GM23248 (cell line): ENCODE measurements at regions not wholly inside any gene's neighbourhood (a gene's known extent, or its start where the extent isn't known, plus 50 kb on each side); places are given as distances from the start of the nearest gene placed in this dataset.

Experiments used
- DNase-seq: peaks from one replicate; pipeline ENCODE4 v3.0.0-alpha.2; 2015
- H2AFZ ChIP-seq: fragments of 200-600 bp; sonication (generic); 2 replicates; pipeline ENCODE4 v1.6.1; 2016; ENCODE audit warnings: antibody characterized with exemption
- H3F3A ChIP-seq: fragments of 200-600 bp; sonication (generic); 2 replicates; pipeline ENCODE4 v1.6.1; 2016; ENCODE audit warnings: mild to moderate bottlenecking, antibody characterized with exemption, mixed run types; ENCODE audit not compliant: insufficient read depth
- H3K27ac ChIP-seq: fragments of 200-600 bp; sonication (generic); 2 replicates; pipeline ENCODE4 v1.5.1; 2016; ENCODE audit warnings: mild to moderate bottlenecking
- H3K27me3 ChIP-seq: fragments of 200-600 bp; sonication (generic); replicated peaks from 2 replicates; pipeline ENCODE4 v1.6.1; 2016; ENCODE audit warnings: mild to moderate bottlenecking; ENCODE audit not compliant: insufficient read depth
- H3K36me3 ChIP-seq: fragments of 200-600 bp; sonication (generic); 2 replicates; pipeline ENCODE4 v1.6.1; 2016; ENCODE audit warnings: low read depth, mild to moderate bottlenecking
- H3K4me1 ChIP-seq: fragments of 200-600 bp; sonication (generic); 2 replicates; pipeline ENCODE4 v1.6.1; 2016; ENCODE audit warnings: mild to moderate bottlenecking; ENCODE audit not compliant: insufficient read depth
- H3K4me2 ChIP-seq: fragments of 200-600 bp; sonication (generic); one replicate; pipeline ENCODE4 v1.6.1; 2016; ENCODE audit warnings: mild to moderate bottlenecking; ENCODE audit not compliant: unreplicated experiment
- H3K4me3 ChIP-seq: fragments of 200-600 bp; sonication (generic); 2 replicates; pipeline ENCODE4 v1.5.1; 2016; ENCODE audit warnings: mild to moderate bottlenecking
- H3K79me2 ChIP-seq: fragments of 200-600 bp; sonication (generic); 2 replicates; pipeline ENCODE4 v1.6.1; 2016; ENCODE audit warnings: mild to moderate bottlenecking; ENCODE audit not compliant: insufficient read depth
- H3K9ac ChIP-seq: fragments of 200-600 bp; sonication (generic); 2 replicates; pipeline ENCODE4 v1.6.1; 2016; ENCODE audit warnings: mild to moderate bottlenecking
- H3K9me2 ChIP-seq: fragments of 200-600 bp; sonication (generic); 2 replicates; pipeline ENCODE4 v1.6.1; 2016; ENCODE audit warnings: mixed run types, mild to moderate bottlenecking, moderate library complexity; ENCODE audit not compliant: insufficient read depth
- H3K9me3 ChIP-seq: fragments of 200-600 bp; sonication (generic); one replicate; pipeline ENCODE4 v1.6.1; 2017; ENCODE audit warnings: low read depth
- H4K20me1 ChIP-seq: fragments of 200-600 bp; sonication (generic); 2 replicates; pipeline ENCODE4 v1.6.0; 2016; ENCODE audit not compliant: insufficient read depth
- EZH2 ChIP-seq: fragments of 200-600 bp; sonication (generic); IDR thresholded peaks from 2 replicates; pipeline ENCODE4 v1.6.1; 2018; ENCODE audit warnings: antibody characterized with exemption, mild to moderate bottlenecking; ENCODE audit not compliant: insufficient read depth, poor library complexity, severe bottlenecking
- EZH2phosphoT487 ChIP-seq: fragments of 200-600 bp; sonication (generic); IDR thresholded peaks from 2 replicates; pipeline ENCODE4 v1.6.1; 2018; ENCODE audit warnings: antibody characterized with exemption, moderate library complexity, mild to moderate bottlenecking, low read depth; ENCODE audit not compliant: insufficient read depth
- WGBS, 2 experiments: methylation state at CpG; one replicate each; pipeline ENCODE4 v1.1.6; 2015 to 2017; ENCODE audit warnings: low lambda C conversion rate in 2 of 2, low coverage in 1 of 2; ENCODE audit errors: missing lambda C conversion rate in 2 of 2; 5-methylcytosine and 5-hydroxymethylcytosine counted together
- in situ Hi-C: fragments of 300-500 bp; cut with MboI; formaldehyde crosslinking; loops from 2 replicates; pipeline ENCODE4 v1.15.0; 2020

DNA sequence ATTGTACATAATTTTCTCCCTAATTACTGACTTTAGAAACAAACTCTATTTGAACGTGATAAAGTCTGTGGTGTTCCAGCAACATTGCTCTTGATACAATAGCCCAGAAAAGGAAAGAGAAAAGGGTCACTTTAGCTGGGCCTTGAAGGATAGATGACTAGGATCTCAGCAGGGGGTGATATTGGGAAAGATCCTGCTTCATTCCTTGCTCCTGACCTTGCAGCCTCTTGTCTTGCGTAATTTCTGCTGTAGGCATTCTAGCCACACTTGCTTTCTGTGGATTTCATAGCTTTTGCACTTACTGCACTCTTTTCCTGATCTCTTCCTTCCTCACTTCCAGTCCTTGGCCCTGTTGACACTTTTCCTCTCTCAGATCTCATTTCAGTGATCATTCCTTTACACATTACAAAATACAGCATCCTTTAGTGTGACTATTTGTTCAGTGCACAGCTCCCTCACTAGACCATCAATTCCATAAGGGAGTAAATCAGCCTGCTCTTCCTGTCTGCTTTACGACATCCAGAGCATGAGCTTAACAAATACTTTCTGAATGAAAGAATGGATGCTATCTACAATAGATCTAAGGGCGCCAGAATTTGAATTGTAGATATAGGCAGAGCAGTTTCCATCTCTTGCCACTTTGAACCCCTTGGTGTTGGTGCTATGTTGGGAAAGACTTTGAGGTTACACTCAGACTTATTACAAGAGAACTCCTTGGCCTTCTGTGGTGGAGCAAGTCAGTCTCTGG, 559.6 kb upstream of the MDFIC2 start:
- DNase-seq, result peak; percentile 92
- Histone ChIP-seq H3K9me3 (no peaks in the 10 kb centered on the region), H3K27me3 (no peaks in the 10 kb centered on the region), H3K36me3 (no peaks in the 10 kb centered on the region), H3K9ac (peak overlapping the region; percentile 31; the same call in 1 of the 2 replicates), H3K9me2 (no peaks in the 10 kb centered on the region), H3K4me3 (peak overlapping the region; percentile 41), H3K4me2 (peak overlapping the region; percentile 57), H3K27ac (peak overlapping the region; percentile 70), H3F3A (peaks cover 23% of the 10 kb centered on the region), H4K20me1 (no peaks in the 10 kb centered on the region), H3K4me1 (peaks cover 10% of the 10 kb centered on the region), H2AFZ (peak overlapping the region; percentile 72), H3K79me2 (no peaks in the 10 kb centered on the region)
- TF ChIP-seq EZH2phosphoT487 (no peak), EZH2 (no peak)
- 51 to 60% methylated on average over 4 of the region's 4 CpGs for WGBS, 2 experiments
- in situ Hi-C loops, result no loop called here

GRCh38 chr3:70870576-70870975, 558.1 kb upstream of the MDFIC2 start:
- H2AFZ ChIP-seq, result no peak overlapping the region
- H3K4me3 ChIP-seq, result no peak overlapping the region
- H4K20me1 ChIP-seq, result no peaks in the 10 kb centered on the region
- no peaks in the 10 kb centered on the region for H3K27me3 ChIP-seq
- H3K9me2 ChIP-seq, result no peaks in the 10 kb centered on the region
- H3K4me1 ChIP-seq, result peaks cover 10% of the 10 kb centered on the region
- peaks cover 23% of the 10 kb centered on the region for H3F3A ChIP-seq
- no peaks in the 10 kb centered on the region for H3K9me3 ChIP-seq
- no peak for TF ChIP-seq EZH2
- TF ChIP-seq EZH2phosphoT487, result no peak
- no peaks in the 10 kb centered on the region for H3K36me3 ChIP-seq
- H3K79me2 ChIP-seq, result no peaks in the 10 kb centered on the region
- in situ Hi-C loops, result no loop called here
- DNase-seq, result no peak
- H3K9ac ChIP-seq, result no peak overlapping the region
- H3K27ac ChIP-seq, result no peak overlapping the region
- H3K4me2 ChIP-seq, result no peak overlapping the region

GRCh38 chr3:70868561-70868960, 556.1 kb upstream of the MDFIC2 start:
- in situ Hi-C loops, result no loop called here
- no peaks in the 10 kb centered on the region for H3K9me3 ChIP-seq
- H3K4me1 ChIP-seq, result peaks cover 10% of the 10 kb centered on the region
- no peaks in the 10 kb centered on the region for H3K27me3 ChIP-seq
- H2AFZ ChIP-seq, result no peak overlapping the region
- TF ChIP-seq EZH2 (no peak), EZH2phosphoT487 (no peak)
- H4K20me1 ChIP-seq, result no peaks in the 10 kb centered on the region
- no peak overlapping the region for H3K9ac ChIP-seq
- no peak overlapping the region for H3K27ac ChIP-seq
- 90 to 95% methylated on average over 2 of the region's 2 CpGs for WGBS, 2 experiments
- H3K4me3 ChIP-seq, result no peak overlapping the region
- no peaks in the 10 kb centered on the region for H3K9me2 ChIP-seq
- H3K4me2 ChIP-seq, result no peak overlapping the region
- H3F3A ChIP-seq, result peaks cover 20% of the 10 kb centered on the region
- no peaks in the 10 kb centered on the region for H3K79me2 ChIP-seq
- no peaks in the 10 kb centered on the region for H3K36me3 ChIP-seq
- no peak for DNase-seq

- WGBS, 2 experiments, result 74 to 75% methylated on average over 5 of the region's 5 CpGs
- H4K20me1 ChIP-seq, result no peaks in the 10 kb centered on the region
- H3F3A ChIP-seq, result peaks cover 32% of the 10 kb centered on the region
- H3K27me3 ChIP-seq, result no peaks in the 10 kb centered on the region
- no peaks in the 10 kb centered on the region for H3K79me2 ChIP-seq
- no peaks in the 10 kb centered on the region for H3K9me3 ChIP-seq
- in situ Hi-C loops, result no loop called here
- peak overlapping the region; percentile 94; the same call in 1 of the 2 replicates for H3K27ac ChIP-seq
- H3K4me3 ChIP-seq, result no peak overlapping the region
- no peak for DNase-seq
- H3K9ac ChIP-seq, result no peak overlapping the region
- TF ChIP-seq EZH2phosphoT487 (no peak), EZH2 (no peak)
- peaks cover 25% of the 10 kb centered on the region for H3K4me1 ChIP-seq
- H3K4me2 ChIP-seq, result peak overlapping the region; percentile 72
- H3K36me3 ChIP-seq, result no peaks in the 10 kb centered on the region
- H2AFZ ChIP-seq, result peak overlapping the region; percentile 24; the same call in 1 of the 2 replicates
- no peaks in the 10 kb centered on the region for H3K9me2 ChIP-seq
Measured at GRCh38 chr3:70863049-70863448, 550.6 kb upstream of the MDFIC2 start.
